Fibroblast of lung (primary cell): ENCODE measurements at regions not wholly inside any gene's neighbourhood (a gene's known extent, or its start where the extent isn't known, plus 50 kb on each side); places are given as distances from the start of the nearest gene placed in this dataset.

Experiments used
- DNase-seq, 2 donors: peaks; one replicate each; pipeline versions ENCODE4 v3.0.0 to v3.0.0-alpha.2; 2010; ENCODE audit warnings: low read depth in 2 of 2
- H2AFZ ChIP-seq: 2 replicates; pipeline ENCODE4 v1.5.1; 2012; ENCODE audit warnings: low read length, control low read depth, inconsistent platforms
- H3K27ac ChIP-seq: 2 replicates; pipeline ENCODE4 v1.5.1; 2011; ENCODE audit warnings: low read length, control low read depth; ENCODE audit not compliant: insufficient read depth
- H3K27me3 ChIP-seq: 2 replicates; pipeline ENCODE4 v1.5.1; 2011; ENCODE audit warnings: mild to moderate bottlenecking, low read length; ENCODE audit not compliant: control insufficient read depth, insufficient read depth
- H3K36me3 ChIP-seq: 2 replicates; pipeline ENCODE4 v1.5.1; 2011; ENCODE audit warnings: low read length; ENCODE audit not compliant: control insufficient read depth, insufficient read depth
- H3K4me1 ChIP-seq: 2 replicates; pipeline ENCODE4 v1.5.1; 2011; ENCODE audit warnings: low read length; ENCODE audit not compliant: control insufficient read depth, insufficient read depth; ENCODE audit errors: extremely low read depth
- H3K4me2 ChIP-seq: 2 replicates; pipeline ENCODE4 v1.5.1; 2011; ENCODE audit warnings: low read length, control low read depth; ENCODE audit not compliant: insufficient read depth; ENCODE audit errors: extremely low read depth
- H3K4me3 ChIP-seq, 4 experiments: fragments of 200-600 bp in 1 of 4; sonication (generic) in 1 of 4; replicated peaks in 1 of 4; 2 replicates each; pipeline ENCODE4 v1.5.1; 2011 to 2016; ENCODE audit warnings: low read length in 4 of 4, low read depth in 3 of 4, mild to moderate bottlenecking in 3 of 4, control low read depth in 2 of 4, inconsistent platforms in 1 of 4, mixed read lengths in 1 of 4; ENCODE audit not compliant: insufficient read depth in 1 of 4; ENCODE audit errors: control extremely low read depth in 1 of 4
- H3K79me2 ChIP-seq: 2 replicates; pipeline ENCODE4 v1.5.1; 2012; ENCODE audit warnings: mild to moderate bottlenecking, low read length, inconsistent platforms; ENCODE audit not compliant: control insufficient read depth, insufficient read depth
- H3K9ac ChIP-seq: 2 replicates; pipeline ENCODE4 v1.5.1; 2011; ENCODE audit warnings: mild to moderate bottlenecking, low read length, control low read depth; ENCODE audit not compliant: insufficient read depth
- H3K9me3 ChIP-seq: 2 replicates; pipeline ENCODE4 v1.5.1; 2012; ENCODE audit warnings: low read depth, low read length; ENCODE audit not compliant: control insufficient read depth, insufficient read depth
- H4K20me1 ChIP-seq: 2 replicates; pipeline ENCODE4 v1.5.1; 2011; ENCODE audit warnings: low read length; ENCODE audit not compliant: control insufficient read depth, insufficient read depth; ENCODE audit errors: extremely low read depth
- CTCF ChIP-seq, 2 donors: IDR thresholded peaks in 1 of 2; conservative IDR thresholded peaks in 1 of 2; 1 replicate in 1 of 2; 2 replicates in 1 of 2; pipeline ENCODE4 v1.5.1; 2011 to 2012; ENCODE audit warnings: low read length in 2 of 2, control low read depth in 1 of 2, inconsistent platforms in 1 of 2, low read depth in 1 of 2, mild to moderate bottlenecking in 1 of 2
- EZH2 ChIP-seq: IDR thresholded peaks from 2 replicates; pipeline ENCODE4 v1.5.1; 2012; ENCODE audit warnings: low read length, control low read depth, mild to moderate bottlenecking; ENCODE audit errors: missing control alignments

DNA sequence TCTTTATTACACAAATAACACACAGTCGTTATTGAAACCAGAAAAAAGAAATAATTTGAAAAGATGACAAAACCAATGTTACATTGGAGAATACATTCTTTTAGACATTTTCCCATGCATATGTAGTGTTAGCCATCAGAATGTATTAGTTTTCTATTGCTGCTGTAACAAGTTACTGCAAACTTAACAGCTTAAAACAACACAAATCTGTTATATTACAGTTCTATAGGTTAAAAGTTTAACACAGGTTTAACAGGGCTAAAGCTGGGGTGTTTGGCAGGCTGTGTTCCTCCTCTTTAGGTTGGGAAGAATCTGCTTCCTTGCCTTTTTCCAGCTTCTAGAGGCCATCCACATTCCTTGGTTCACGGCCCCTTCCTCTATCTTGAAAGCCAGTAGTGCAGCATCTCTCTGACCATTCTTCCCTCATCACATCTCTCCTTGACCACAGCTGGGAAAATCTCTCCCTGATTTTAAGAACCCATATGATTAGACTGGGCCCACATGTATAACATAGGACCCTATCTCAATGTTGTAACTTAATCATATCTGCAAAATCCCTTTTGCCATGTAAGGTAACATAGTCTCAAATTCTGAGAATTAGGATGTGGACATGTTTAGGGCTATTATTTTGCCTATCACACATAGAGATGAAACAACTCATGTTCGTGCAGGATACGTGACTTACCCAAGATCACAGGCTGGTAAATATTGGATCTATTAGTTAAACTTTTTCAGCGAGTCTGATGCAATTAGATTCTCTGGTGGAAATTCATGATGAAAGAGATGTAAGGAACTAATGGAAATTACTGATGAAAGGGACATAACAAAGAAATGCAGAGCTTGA is 145.4 kb upstream of the TMEM170B start:
- no peak overlapping the region for H3K4me2 ChIP-seq
- H3K9me3 ChIP-seq = no peaks in the 10 kb centered on the region
- no peak overlapping the region for H2AFZ ChIP-seq
- no peaks in the 10 kb centered on the region for H3K36me3 ChIP-seq
- TF ChIP-seq CTCF (conservative IDR thresholded peaks at IDR 0.05 in 1 of 2, IDR thresholded peaks at IDR 0.05 in 1 of 2; ENCODE audit: low read depth in 1 of 2, low read length in 2 of 2) = no peak
- no peak for TF ChIP-seq EZH2
- no peaks in the 10 kb centered on the region for H3K4me1 ChIP-seq
- no peak for DNase-seq
- H3K27ac ChIP-seq = no peak overlapping the region
- H3K79me2 ChIP-seq = no peaks in the 10 kb centered on the region
- no peak overlapping the region for H3K9ac ChIP-seq
- no peaks in the 10 kb centered on the region for H3K27me3 ChIP-seq
- H4K20me1 ChIP-seq = no peaks in the 10 kb centered on the region
- H3K4me3 ChIP-seq = no peak overlapping the region

GRCh38 chr6:11389977-11390376 is 147.6 kb upstream of the TMEM170B start:
- H4K20me1 ChIP-seq = no peaks in the 10 kb centered on the region
- H3K79me2 ChIP-seq = no peaks in the 10 kb centered on the region
- TF ChIP-seq CTCF (conservative IDR thresholded peaks at IDR 0.05 in 1 of 2, IDR thresholded peaks at IDR 0.05 in 1 of 2; ENCODE audit: low read depth in 1 of 2, low read length in 2 of 2) (no peak), EZH2 (no peak)
- no peak overlapping the region for H3K4me2 ChIP-seq
- no peak overlapping the region for H3K4me3 ChIP-seq
- H2AFZ ChIP-seq = no peak overlapping the region
- no peaks in the 10 kb centered on the region for H3K36me3 ChIP-seq
- H3K4me1 ChIP-seq = no peaks in the 10 kb centered on the region
- no peak overlapping the region for H3K9ac ChIP-seq
- H3K27me3 ChIP-seq = no peaks in the 10 kb centered on the region
- H3K9me3 ChIP-seq = no peaks in the 10 kb centered on the region
- DNase-seq = peak in 1 of 2 donors; percentile 83
- no peak overlapping the region for H3K27ac ChIP-seq

GRCh38 chr6:11388983-11389944 is 148.3 kb upstream of the TMEM170B start:
- TF ChIP-seq EZH2 (no peak), CTCF (conservative IDR thresholded peaks at IDR 0.05 in 1 of 2, IDR thresholded peaks at IDR 0.05 in 1 of 2; ENCODE audit: low read depth in 1 of 2, low read length in 2 of 2) (no peak)
- Histone ChIP-seq H3K4me3 (no peak overlapping the region), H3K79me2 (no peaks in the 10 kb centered on the region), H3K27me3 (no peaks in the 10 kb centered on the region), H2AFZ (no peak overlapping the region), H3K4me1 (no peaks in the 10 kb centered on the region), H3K36me3 (no peaks in the 10 kb centered on the region), H3K27ac (no peak overlapping the region), H3K9ac (no peak overlapping the region), H4K20me1 (no peaks in the 10 kb centered on the region), H3K4me2 (no peak overlapping the region), H3K9me3 (no peaks in the 10 kb centered on the region)
- no peak for DNase-seq
